Esophagus squamous epithelium (tissue), 5 donors: ENCODE measurements at regions not wholly inside any gene's neighbourhood (a gene's known extent, or its start where the extent isn't known, plus 50 kb on each side); places are given as distances from the start of the nearest gene placed in this dataset.

Source experiments
- DNase-seq: peaks from one replicate; lab custom pipeline; 2025; lab: John Stamatoyannopoulos, UW
- H3K27ac ChIP-seq, 4 donors: fragments of 200-600 bp; sonication (generic); one replicate each; pipeline ENCODE4 v1.5.1; 2016 to 2019; ENCODE audit warnings: mild to moderate bottlenecking in 1 of 4
- H3K27me3 ChIP-seq, 4 donors: fragments of 200-600 bp; sonication (generic); 1 replicate in 3 of 4; 2 replicates in 1 of 4; pipeline versions ENCODE4 v1.5.1 to v1.6.0; 2017 to 2021; ENCODE audit warnings: antibody characterized with exemption in 1 of 4
- H3K36me3 ChIP-seq, 3 donors: fragments of 200-600 bp; sonication (generic); one replicate each; pipeline ENCODE4 v1.5.1; 2016 to 2019
- H3K4me1 ChIP-seq, 3 donors: fragments of 200-600 bp; sonication (generic); one replicate each; pipeline ENCODE4 v1.5.1; 2017 to 2019
- H3K4me3 ChIP-seq, 4 donors: fragments of 200-600 bp; sonication (generic); 1 replicate in 3 of 4; 2 replicates in 1 of 4; pipeline ENCODE4 v1.5.1; 2016 to 2019; ENCODE audit warnings: mild to moderate bottlenecking in 2 of 4, moderate library complexity in 1 of 4
- H3K9me3 ChIP-seq, 3 donors: fragments of 200-600 bp; sonication (generic); one replicate each; pipeline ENCODE4 v1.5.1; 2016 to 2019
- CTCF ChIP-seq, 6 experiments: fragments of 450-650 bp in 4 of 6; fragments of 200-600 bp in 2 of 6; sonication (generic) in 2 of 6; IDR thresholded peaks; one replicate each; pipeline ENCODE4 v1.5.1; 2016 to 2019; ENCODE audit warnings: antibody characterized with exemption in 6 of 6, mild to moderate bottlenecking in 4 of 6, moderate library complexity in 4 of 6
- POLR2A ChIP-seq, 4 donors: fragments of 450-650 bp; IDR thresholded peaks; one replicate each; pipeline ENCODE4 v1.6.1; 2017; ENCODE audit warnings: antibody characterized with exemption in 4 of 4, mild to moderate bottlenecking in 4 of 4, moderate library complexity in 3 of 4
- whole genome bisulfite sequencing, 2 donors: methylation state at CpG; one replicate each; pipeline ENCODE4 v1.1.5; 2018; 5-methylcytosine and 5-hydroxymethylcytosine counted together
- intact Hi-C: fragments of 100-400 bp; cut with DNase I; formaldehyde crosslinking; loops from one replicate; pipeline ENCODE4 v1.15.0; 2022
- donor health status: DM: yes; HTN: yes; CAD: no.

- intact Hi-C loops = no loop called here
- Histone ChIP-seq H3K27ac (no peak overlapping the region), H3K9me3 (peaks cover 0 to 6% (median 0%) of the 10 kb centered on the region in 3 donors), H3K27me3 (no peaks in the 10 kb centered on the region), H3K4me3 (no peak overlapping the region), H3K4me1 (no peaks in the 10 kb centered on the region), H3K36me3 (no peaks in the 10 kb centered on the region)
- WGBS, 2 donors = 92 to 94% methylated on average over 3 of the region's 3 CpGs
- no peak for DNase-seq
- TF ChIP-seq POLR2A (IDR thresholded peaks at IDR 0.05) = no peak
- TF ChIP-seq CTCF (IDR thresholded peaks at IDR 0.05) = no peak
These were observed 137.6 kb downstream of the MBD2 start for GRCh38 chr18:54086863-54087262.

- DNase-seq = no peak
- no peak overlapping the region for H3K4me3 ChIP-seq
- TF ChIP-seq CTCF (IDR thresholded peaks at IDR 0.05) (no peak), POLR2A (IDR thresholded peaks at IDR 0.05) (no peak)
- no peaks in the 10 kb centered on the region for H3K36me3 ChIP-seq
- no peaks in the 10 kb centered on the region for H3K4me1 ChIP-seq
- H3K27me3 ChIP-seq = no peaks in the 10 kb centered on the region
- peaks cover 0 to 6% (median 0%) of the 10 kb centered on the region in 3 donors for H3K9me3 ChIP-seq
- H3K27ac ChIP-seq = no peak overlapping the region
- intact Hi-C loops = no loop called here
- 75 to 76% methylated on average over 8 of the region's 8 CpGs for WGBS, 2 donors
These were observed 138.2 kb downstream of the MBD2 start for GRCh38 chr18:54086046-54086802.

- Histone ChIP-seq H3K4me3 (no peak overlapping the region), H3K36me3 (no peaks in the 10 kb centered on the region), H3K9me3 (peaks cover 0 to 6% (median 0%) of the 10 kb centered on the region in 3 donors), H3K4me1 (no peaks in the 10 kb centered on the region), H3K27me3 (no peaks in the 10 kb centered on the region), H3K27ac (no peak overlapping the region)
- 53 to 71% methylated on average over 2 of the region's 2 CpGs for WGBS, 2 donors
- TF ChIP-seq CTCF (IDR thresholded peaks at IDR 0.05) (no peak), POLR2A (IDR thresholded peaks at IDR 0.05) (no peak)
- DNase-seq = no peak
- intact Hi-C loops = no loop called here
These were observed 143.6 kb downstream of the MBD2 start for GRCh38 chr18:54080858-54081257.

- intact Hi-C loops = no loop called here
These were observed 148.3 kb downstream of the MBD2 start for GRCh38 chr18:54076166-54076565.

More at GRCh38 chr18:54076166-54076565, 148.3 kb downstream of the MBD2 start:
- no peak for DNase-seq
- Histone ChIP-seq H3K36me3 (no peaks in the 10 kb centered on the region), H3K4me3 (no peak overlapping the region), H3K27ac (no peak overlapping the region), H3K9me3 (no peaks in the 10 kb centered on the region), H3K4me1 (no peaks in the 10 kb centered on the region), H3K27me3 (no peaks in the 10 kb centered on the region)
- TF ChIP-seq CTCF (IDR thresholded peaks at IDR 0.05) (no peak), POLR2A (IDR thresholded peaks at IDR 0.05) (no peak)
- 60 to 88% methylated on average over 1 of the region's 1 CpG for WGBS, 2 donors
